ENCODE measurements at regions not wholly inside any gene's neighbourhood (a gene's known extent, or its start where the extent isn't known, plus 50 kb on each side); places are given as distances from the start of the nearest gene placed in this dataset.
A peak's percentile ranks its signal among the peaks of the same experiment; 100 is the strongest.

DNA sequence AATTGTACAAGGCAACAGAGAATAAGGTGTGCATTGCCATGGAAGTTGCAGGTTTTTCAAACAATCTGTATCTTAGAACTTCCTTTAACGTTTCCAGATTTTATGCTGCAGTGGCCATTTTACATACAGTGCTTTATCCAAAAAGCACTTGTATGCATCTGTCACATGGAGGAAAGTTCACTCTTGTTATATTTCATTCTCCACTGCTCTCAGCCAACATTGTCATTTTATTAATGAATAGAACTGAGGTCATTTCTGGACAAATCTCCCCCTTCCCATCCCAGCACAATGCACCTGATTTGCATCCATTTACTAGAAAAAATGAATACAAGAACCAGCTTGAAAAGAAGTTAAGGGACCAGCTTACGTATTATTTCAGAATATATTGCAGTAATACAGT is 342.0 kb downstream of the USP25 start:
- H3K4me3 ChIP-seq (ENCODE audit: low read length) = peak overlapping the region; percentile 61
- TF ChIP-seq, protein P1, sequence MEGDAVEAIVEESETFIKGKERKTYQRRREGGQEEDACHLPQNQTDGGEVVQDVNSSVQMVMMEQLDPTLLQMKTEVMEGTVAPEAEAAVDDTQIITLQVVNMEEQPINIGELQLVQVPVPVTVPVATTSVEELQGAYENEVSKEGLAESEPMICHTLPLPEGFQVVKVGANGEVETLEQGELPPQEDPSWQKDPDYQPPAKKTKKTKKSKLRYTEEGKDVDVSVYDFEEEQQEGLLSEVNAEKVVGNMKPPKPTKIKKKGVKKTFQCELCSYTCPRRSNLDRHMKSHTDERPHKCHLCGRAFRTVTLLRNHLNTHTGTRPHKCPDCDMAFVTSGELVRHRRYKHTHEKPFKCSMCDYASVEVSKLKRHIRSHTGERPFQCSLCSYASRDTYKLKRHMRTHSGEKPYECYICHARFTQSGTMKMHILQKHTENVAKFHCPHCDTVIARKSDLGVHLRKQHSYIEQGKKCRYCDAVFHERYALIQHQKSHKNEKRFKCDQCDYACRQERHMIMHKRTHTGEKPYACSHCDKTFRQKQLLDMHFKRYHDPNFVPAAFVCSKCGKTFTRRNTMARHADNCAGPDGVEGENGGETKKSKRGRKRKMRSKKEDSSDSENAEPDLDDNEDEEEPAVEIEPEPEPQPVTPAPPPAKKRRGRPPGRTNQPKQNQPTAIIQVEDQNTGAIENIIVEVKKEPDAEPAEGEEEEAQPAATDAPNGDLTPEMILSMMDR (conservative IDR thresholded peaks at IDR 0.05; ENCODE audit: low read length) = no peak
- no peak for DNase-seq (ENCODE audit: low read depth)

DNA sequence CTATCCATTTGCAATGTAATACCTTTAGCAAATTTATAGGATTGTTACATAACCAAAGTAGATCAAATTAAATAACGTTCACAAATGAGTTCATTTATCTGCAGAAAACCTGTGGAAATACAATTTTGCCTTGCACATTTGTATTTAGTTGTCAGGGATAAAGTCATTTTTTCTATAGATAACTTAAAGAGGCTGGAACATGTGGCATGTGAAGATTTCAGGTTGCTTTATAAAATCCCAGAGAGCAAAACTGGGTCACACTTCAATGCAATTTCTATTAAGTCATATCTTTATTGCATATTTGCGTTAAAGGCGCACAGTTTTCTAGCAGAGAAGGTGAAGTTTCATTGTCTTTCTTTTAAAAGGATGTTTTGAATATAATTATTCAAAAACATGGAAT is 342.4 kb downstream of the USP25 start:
- TF ChIP-seq, protein P1 (conservative IDR thresholded peaks at IDR 0.05; ENCODE audit: low read length) = no peak
- DNase-seq (ENCODE audit: low read depth) = no peak
- H3K4me3 ChIP-seq (ENCODE audit: low read length) = no peak overlapping the region

DNA sequence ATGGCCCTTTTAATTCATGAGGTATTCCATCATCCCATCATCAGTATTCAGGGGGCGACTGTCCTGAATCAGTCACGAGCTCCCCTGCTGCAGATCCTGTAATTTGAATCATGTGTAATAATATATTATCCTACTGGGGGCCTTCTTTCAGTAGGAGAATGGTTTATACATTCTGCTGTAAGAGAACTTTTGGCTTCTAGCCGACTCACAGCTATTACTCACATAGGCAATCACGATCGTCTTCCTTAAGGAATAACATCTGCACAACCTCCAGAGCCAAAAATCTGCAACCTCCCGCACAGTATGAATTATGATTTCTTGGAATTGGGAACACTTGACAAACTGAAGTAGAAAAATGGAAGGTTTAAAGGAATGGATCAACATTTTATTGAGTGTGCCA is 343.0 kb downstream of the USP25 start:
- H3K4me3 ChIP-seq (ENCODE audit: low read length) = no peak overlapping the region
- TF ChIP-seq, protein P1 (conservative IDR thresholded peaks at IDR 0.05; ENCODE audit: low read length) = no peak
- peak; percentile 89 for DNase-seq (ENCODE audit: low read depth)

DNA sequence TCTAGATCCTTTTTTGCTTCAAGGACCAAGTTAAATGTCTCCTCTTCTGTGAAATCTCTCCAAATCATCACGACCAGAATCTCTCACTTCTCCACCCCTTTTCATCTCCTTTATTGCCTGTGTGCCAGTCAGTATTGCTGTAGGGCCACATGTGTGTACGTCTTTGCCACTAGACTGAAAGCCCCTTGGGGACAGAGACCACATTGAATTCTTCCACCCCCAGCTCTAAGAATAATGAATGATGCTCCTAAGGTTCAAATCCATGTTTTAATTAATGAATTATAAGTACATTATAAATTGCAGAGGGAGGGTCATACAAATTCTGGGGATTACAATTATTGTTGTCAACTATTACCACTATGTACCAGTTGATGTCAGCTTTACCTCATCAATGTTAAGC is 343.8 kb downstream of the USP25 start:
- no peak overlapping the region for H3K4me3 ChIP-seq (ENCODE audit: low read length)
- no peak for DNase-seq (ENCODE audit: low read depth)
- TF ChIP-seq, protein P1 (conservative IDR thresholded peaks at IDR 0.05; ENCODE audit: low read length) = no peak

DNA sequence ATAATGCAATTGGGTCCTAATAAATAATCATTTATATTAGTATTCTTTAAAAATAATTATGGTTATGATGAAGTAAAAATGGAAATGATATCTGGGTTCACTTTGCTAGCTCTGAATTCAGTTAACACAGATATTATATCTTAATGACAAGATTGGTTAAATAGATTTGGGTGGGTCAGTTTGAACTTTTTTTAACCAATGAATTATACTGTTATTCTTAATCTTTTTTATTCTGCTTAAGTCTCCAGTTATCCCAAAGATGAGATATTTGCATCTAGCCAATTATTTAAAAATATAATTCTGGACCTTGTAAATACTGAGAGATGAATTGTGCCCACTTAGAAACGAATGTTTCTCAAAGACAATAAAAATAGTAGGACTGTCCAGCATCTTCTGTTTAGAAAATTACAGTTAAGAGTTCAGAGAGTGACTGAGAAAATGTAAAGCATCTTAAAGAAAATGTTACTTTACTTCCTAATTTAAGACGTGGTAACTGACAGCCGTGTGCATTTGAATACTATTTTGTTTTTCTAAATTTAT is 345.2 kb downstream of the USP25 start:
- no peak overlapping the region for H3K4me3 ChIP-seq (ENCODE audit: low read length)
- no peak for DNase-seq (ENCODE audit: low read depth)
- TF ChIP-seq, protein P1 (conservative IDR thresholded peaks at IDR 0.05; ENCODE audit: low read length) = no peak

DNA sequence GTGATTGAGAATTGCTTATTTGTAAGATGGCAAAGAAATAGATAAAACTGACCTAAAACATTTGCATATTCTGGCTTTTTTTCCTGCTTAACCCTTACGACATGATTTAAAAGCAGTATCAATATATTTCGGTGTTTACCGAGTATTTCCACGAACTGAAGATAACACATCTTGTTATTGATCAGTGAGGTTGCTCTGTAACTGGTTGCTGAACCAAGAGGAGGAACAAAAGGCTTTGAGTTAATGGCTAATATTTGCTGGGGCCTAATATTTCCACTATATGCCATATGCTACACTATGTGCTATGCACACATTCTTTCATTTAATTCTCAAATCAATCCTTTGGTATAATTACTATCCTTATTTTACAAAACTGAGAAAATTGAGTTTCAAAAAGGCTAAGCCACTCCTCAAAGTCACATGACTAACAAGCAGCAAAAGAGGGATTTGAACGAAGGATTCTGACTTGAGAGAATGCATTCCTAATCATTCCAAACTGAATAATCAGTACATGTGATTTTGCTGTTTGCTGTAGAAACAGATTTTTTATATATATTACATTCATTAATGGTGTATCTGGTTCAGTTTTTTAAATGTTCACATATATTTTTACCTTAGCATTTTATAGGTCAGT is 346.0 kb downstream of the USP25 start:
- no peak for DNase-seq (ENCODE audit: low read depth)
- H3K4me3 ChIP-seq (ENCODE audit: low read length) = no peak overlapping the region
- TF ChIP-seq, protein P1 (conservative IDR thresholded peaks at IDR 0.05; ENCODE audit: low read length) = no peak

DNA sequence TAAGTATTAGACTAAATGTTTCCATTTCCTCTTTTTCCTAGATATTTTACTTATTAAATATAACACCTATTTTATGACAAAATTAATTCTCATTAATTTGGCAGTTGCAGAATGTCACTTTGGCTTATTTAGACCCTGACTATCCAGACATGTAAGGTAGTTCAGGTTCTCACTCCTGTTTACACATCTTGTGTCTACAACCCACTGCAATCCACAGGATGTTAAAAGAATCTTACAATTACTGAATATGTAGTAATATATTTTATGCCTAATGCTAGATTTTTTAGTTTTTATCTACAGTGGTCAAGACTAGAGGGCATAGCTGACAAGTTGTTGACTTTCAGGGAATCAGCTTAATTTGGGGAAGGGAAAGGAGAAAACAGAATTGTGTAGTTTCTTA is 346.7 kb downstream of the USP25 start:
- no peak overlapping the region for H3K4me3 ChIP-seq (ENCODE audit: low read length)
- DNase-seq (ENCODE audit: low read depth) = no peak
- TF ChIP-seq, protein P1 (conservative IDR thresholded peaks at IDR 0.05; ENCODE audit: low read length) = no peak

All from AG10803 (cell line).